ENCODE measurements at regions not wholly inside any gene's neighbourhood (a gene's known extent, or its start where the extent isn't known, plus 50 kb on each side); places are given as distances from the start of the nearest gene placed in this dataset.

DNA sequence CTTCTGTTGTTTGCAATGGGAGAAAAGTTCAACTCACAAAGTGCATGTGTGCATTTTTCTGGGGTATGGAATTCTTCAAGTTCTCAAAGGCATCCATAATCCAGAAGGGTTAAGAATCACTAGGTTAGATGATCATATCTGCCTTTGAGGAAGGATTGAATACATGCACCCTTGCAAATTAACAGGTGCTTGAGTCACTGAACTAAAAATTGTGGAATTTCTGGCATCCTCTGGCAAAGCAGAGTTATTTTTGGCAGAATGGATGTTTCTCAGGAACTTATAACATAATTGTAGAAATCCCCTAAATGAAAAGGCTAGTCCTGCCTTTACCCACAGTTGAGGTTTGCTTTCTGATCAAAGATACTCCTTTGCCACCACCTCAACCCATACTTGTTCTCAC is 136.5 kb upstream of the DYRK2 start:
- TF ChIP-seq, protein P1, sequence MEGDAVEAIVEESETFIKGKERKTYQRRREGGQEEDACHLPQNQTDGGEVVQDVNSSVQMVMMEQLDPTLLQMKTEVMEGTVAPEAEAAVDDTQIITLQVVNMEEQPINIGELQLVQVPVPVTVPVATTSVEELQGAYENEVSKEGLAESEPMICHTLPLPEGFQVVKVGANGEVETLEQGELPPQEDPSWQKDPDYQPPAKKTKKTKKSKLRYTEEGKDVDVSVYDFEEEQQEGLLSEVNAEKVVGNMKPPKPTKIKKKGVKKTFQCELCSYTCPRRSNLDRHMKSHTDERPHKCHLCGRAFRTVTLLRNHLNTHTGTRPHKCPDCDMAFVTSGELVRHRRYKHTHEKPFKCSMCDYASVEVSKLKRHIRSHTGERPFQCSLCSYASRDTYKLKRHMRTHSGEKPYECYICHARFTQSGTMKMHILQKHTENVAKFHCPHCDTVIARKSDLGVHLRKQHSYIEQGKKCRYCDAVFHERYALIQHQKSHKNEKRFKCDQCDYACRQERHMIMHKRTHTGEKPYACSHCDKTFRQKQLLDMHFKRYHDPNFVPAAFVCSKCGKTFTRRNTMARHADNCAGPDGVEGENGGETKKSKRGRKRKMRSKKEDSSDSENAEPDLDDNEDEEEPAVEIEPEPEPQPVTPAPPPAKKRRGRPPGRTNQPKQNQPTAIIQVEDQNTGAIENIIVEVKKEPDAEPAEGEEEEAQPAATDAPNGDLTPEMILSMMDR (IDR thresholded peaks at IDR 0.05; ENCODE audit: low read length) = no peak
- no peak for TF ChIP-seq EZH2phosphoT487 (IDR thresholded peaks at IDR 0.05; ENCODE audit: low read length)

Measured in MM.1S (cell line).